MCF 10A (cell line): ENCODE measurements at regions not wholly inside any gene's neighbourhood (a gene's known extent, or its start where the extent isn't known, plus 50 kb on each side); places are given as distances from the start of the nearest gene placed in this dataset.

Source experiments
- BruUV-seq: library from RNA; stranded (reverse); fragments of 400-500 nt; replicated peaks from 2 replicates; lab custom pipeline; 2021; lab: Mats Ljungman, UMichigan
- CTCF ChIA-PET: fragments of 300-600 bp; sonication (Branson Sonifier 250); formaldehyde crosslinking; extraction: SDS; loops from one replicate; lab custom pipeline; 2021; ENCODE audit warnings: antibody characterized with exemption, inconsistent platforms; lab: Yijun Ruan, JAX
- POLR2A ChIA-PET: fragments of 300-600, 350-650 bp; sonication (Branson Sonifier 250); formaldehyde crosslinking; extraction: SDS; loops from one replicate; lab custom pipeline; 2020; ENCODE audit warnings: antibody characterized with exemption, inconsistent platforms; lab: Yijun Ruan, JAX
- DNase-seq: peaks from one replicate; pipeline ENCODE4 v3.0.0-alpha.2; 2018; ENCODE audit not compliant: unreplicated experiment
- H3K27ac Mint-ChIP-seq: one replicate; pipeline ENCODE4 v1.8.0; 2022; ENCODE audit warnings: mild to moderate bottlenecking, low read depth, mixed read lengths; ENCODE audit not compliant: unreplicated experiment
- H3K27me3 Mint-ChIP-seq: one replicate; pipeline ENCODE4 v1.8.0; 2022; ENCODE audit warnings: mixed read lengths; ENCODE audit not compliant: insufficient read depth, unreplicated experiment
- H3K36me3 Mint-ChIP-seq: one replicate; pipeline ENCODE4 v1.8.0; 2022; ENCODE audit warnings: mild to moderate bottlenecking, moderate library complexity, mixed read lengths; ENCODE audit not compliant: insufficient read depth, unreplicated experiment
- H3K4me1 Mint-ChIP-seq: one replicate; pipeline ENCODE4 v1.8.0; 2022; ENCODE audit warnings: mixed read lengths; ENCODE audit not compliant: insufficient read depth, unreplicated experiment
- H3K4me3 Mint-ChIP-seq: one replicate; pipeline ENCODE4 v1.8.0; 2022; ENCODE audit warnings: mild to moderate bottlenecking, moderate library complexity, mixed read lengths; ENCODE audit not compliant: unreplicated experiment
- H3K9me3 Mint-ChIP-seq: one replicate; pipeline ENCODE4 v1.8.0; 2022; ENCODE audit warnings: mixed read lengths; ENCODE audit not compliant: unreplicated experiment
- CTCF ChIP-seq: fragments of 200-600 bp; IDR thresholded peaks from one replicate; pipeline ENCODE4 v1.8.0; 2022; ENCODE audit warnings: antibody characterized with exemption, mild to moderate bottlenecking; ENCODE audit not compliant: unreplicated experiment
- intact Hi-C: fragments of 100-400 bp; cut with micrococcal nuclease; formaldehyde crosslinking; loops from 2 replicates; pipeline ENCODE4 v1.14.1; 2022

- ChIA-PET CTCF (interaction anchor here (0.6 to 1.8 kb wide), 2 partner anchors 9 to 380 kb away, joined by 3 to 5 read pairs; no protein-coding TSS in a partner anchor), POLR2A (no interaction called here)
- Mint-ChIP-seq H3K27me3 (no peaks in the 10 kb centered on the region), H3K4me1 (peaks cover 17% of the 10 kb centered on the region), H3K36me3 (no peaks in the 10 kb centered on the region), H3K4me3 (no peak overlapping the region), H3K27ac (no peak overlapping the region), H3K9me3 (no peaks in the 10 kb centered on the region)
- no TSS peak for BruUV-seq
- no peak for TF ChIP-seq CTCF
- intact Hi-C loops: no loop called here
- DNase-seq: peak; percentile 27
These were observed 315.6 kb upstream of the ATP2B1 start for GRCh38 chr12:90024262-90024661.

- Mint-ChIP-seq H3K9me3 (no peaks in the 10 kb centered on the region), H3K36me3 (no peaks in the 10 kb centered on the region), H3K4me1 (peaks cover 17% of the 10 kb centered on the region), H3K27me3 (no peaks in the 10 kb centered on the region), H3K4me3 (no peak overlapping the region), H3K27ac (no peak overlapping the region)
- no peak for DNase-seq
- BruUV-seq: no TSS peak
- intact Hi-C loops: no loop called here
- ChIA-PET POLR2A (no interaction called here), CTCF (interaction anchor here (0.6 to 1.8 kb wide), 2 partner anchors 8 to 379 kb away, joined by 3 to 5 read pairs; no protein-coding TSS in a partner anchor)
- no peak for TF ChIP-seq CTCF
These were observed 314.7 kb upstream of the ATP2B1 start for GRCh38 chr12:90023207-90023900.

- H3K4me1 Mint-ChIP-seq: peaks cover 17% of the 10 kb centered on the region
- POLR2A ChIA-PET: no interaction called here
- H3K9me3 Mint-ChIP-seq: no peaks in the 10 kb centered on the region
- H3K4me3 Mint-ChIP-seq: no peak overlapping the region
- CTCF ChIA-PET: no interaction called here
- no peak overlapping the region for H3K27ac Mint-ChIP-seq
- DNase-seq: no peak
- intact Hi-C loops: no loop called here
- H3K36me3 Mint-ChIP-seq: no peaks in the 10 kb centered on the region
- no peaks in the 10 kb centered on the region for H3K27me3 Mint-ChIP-seq
- BruUV-seq: no TSS peak
- no peak for TF ChIP-seq CTCF
These were observed 313.3 kb upstream of the ATP2B1 start for GRCh38 chr12:90021795-90022440.

GRCh38 chr12:90020881-90021280, 312.2 kb upstream of the ATP2B1 start:
- intact Hi-C loops: no loop called here
- no peak for DNase-seq
- peaks cover 17% of the 10 kb centered on the region for H3K4me1 Mint-ChIP-seq
- H3K4me3 Mint-ChIP-seq: no peak overlapping the region
- POLR2A ChIA-PET: no interaction called here
- H3K36me3 Mint-ChIP-seq: no peaks in the 10 kb centered on the region
- H3K27me3 Mint-ChIP-seq: no peaks in the 10 kb centered on the region
- BruUV-seq: no TSS peak
- TF ChIP-seq CTCF: no peak
- no peaks in the 10 kb centered on the region for H3K9me3 Mint-ChIP-seq
- H3K27ac Mint-ChIP-seq: no peak overlapping the region
- CTCF ChIA-PET: no interaction called here
